SU-DHL-6 (cell line): ENCODE measurements at regions not wholly inside any gene's neighbourhood (a gene's known extent, or its start where the extent isn't known, plus 50 kb on each side); places are given as distances from the start of the nearest gene placed in this dataset.

Experiments used
- CTCF ChIP-seq: fragments of 200-600 bp; sonication (generic); IDR thresholded peaks from one replicate; pipeline ENCODE4 v1.5.1; 2017; ENCODE audit warnings: antibody characterized with exemption, mild to moderate bottlenecking, low read length, moderate library complexity; ENCODE audit not compliant: insufficient read depth, poor library complexity, severe bottlenecking
- EZH2phosphoT487 ChIP-seq: fragments of 200-600 bp; sonication (generic), shearing (Covaris generic); conservative IDR thresholded peaks from 2 replicates; pipeline ENCODE4 v1.6.1; 2018; ENCODE audit warnings: mild to moderate bottlenecking, antibody characterized with exemption, low read length, moderate library complexity, mixed read lengths

DNA sequence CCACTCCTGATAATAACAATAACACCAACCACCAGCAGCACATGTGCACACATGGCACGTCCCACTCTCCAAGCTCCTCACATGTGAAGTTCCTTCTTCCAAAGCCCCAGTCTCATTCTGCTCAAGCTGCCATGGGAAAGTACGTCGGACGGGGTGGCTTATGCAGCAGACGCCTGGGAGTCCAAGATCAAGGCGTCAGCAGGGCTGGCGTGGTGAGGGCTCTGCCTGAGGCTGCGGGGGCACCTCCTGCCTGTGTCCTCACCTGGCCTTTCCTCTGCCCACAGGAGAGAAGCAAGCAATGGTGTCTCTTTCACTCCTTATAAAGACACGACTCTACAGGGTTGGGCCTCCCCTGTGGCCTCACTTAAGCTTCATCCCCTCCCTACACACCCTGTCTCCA is 68.8 kb upstream of the INSIG1 start:
- TF ChIP-seq CTCF = no peak
- TF ChIP-seq EZH2phosphoT487 = no peak
